WERI-Rb-1 (cell line): ENCODE measurements at regions not wholly inside any gene's neighbourhood (a gene's known extent, or its start where the extent isn't known, plus 50 kb on each side); places are given as distances from the start of the nearest gene placed in this dataset.

Experiments
- DNase-seq: peaks from one replicate; pipeline ENCODE4 v3.0.0-alpha.2; 2020
- H3K27ac ChIP-seq: fragments of 250-450 bp; sonication (Bioruptor Pico); 2 replicates; pipeline ENCODE4 v1.5.1; 2020; ENCODE audit warnings: mild to moderate bottlenecking, moderate library complexity
- H3K27me3 ChIP-seq: fragments of 250-450 bp; sonication (Bioruptor Pico); 2 replicates; pipeline ENCODE4 v1.5.1; 2021; ENCODE audit warnings: mild to moderate bottlenecking, low read depth, moderate library complexity; ENCODE audit not compliant: insufficient read depth, severe bottlenecking
- H3K36me3 ChIP-seq: fragments of 250-450 bp; sonication (Bioruptor Pico); 2 replicates; pipeline ENCODE4 v1.5.1; 2020; ENCODE audit warnings: mild to moderate bottlenecking, moderate library complexity
- H3K4me3 ChIP-seq: 2 replicates; pipeline ENCODE4 v1.5.1; 2011; ENCODE audit warnings: low read depth, mild to moderate bottlenecking, control low read depth, low read length
- H3K9me3 ChIP-seq: fragments of 250-450 bp; sonication (Bioruptor Pico); 2 replicates; pipeline ENCODE4 v1.5.1; 2021; ENCODE audit warnings: mild to moderate bottlenecking, moderate library complexity; ENCODE audit not compliant: severe bottlenecking
- CTCF ChIP-seq: IDR thresholded peaks from 2 replicates; pipeline ENCODE4 v1.5.1; 2011; ENCODE audit warnings: low read depth, mild to moderate bottlenecking, control low read depth, inconsistent platforms, low read length

GRCh38 chr2:204353823-204354222, 191.5 kb upstream of the PARD3B start:
- no peaks in the 10 kb centered on the region for H3K27me3 ChIP-seq
- H3K4me3 ChIP-seq, result no peak overlapping the region
- H3K9me3 ChIP-seq, result no peaks in the 10 kb centered on the region
- TF ChIP-seq CTCF, result no peak
- no peak overlapping the region for H3K27ac ChIP-seq
- no peak for DNase-seq
- H3K36me3 ChIP-seq, result no peaks in the 10 kb centered on the region

DNA sequence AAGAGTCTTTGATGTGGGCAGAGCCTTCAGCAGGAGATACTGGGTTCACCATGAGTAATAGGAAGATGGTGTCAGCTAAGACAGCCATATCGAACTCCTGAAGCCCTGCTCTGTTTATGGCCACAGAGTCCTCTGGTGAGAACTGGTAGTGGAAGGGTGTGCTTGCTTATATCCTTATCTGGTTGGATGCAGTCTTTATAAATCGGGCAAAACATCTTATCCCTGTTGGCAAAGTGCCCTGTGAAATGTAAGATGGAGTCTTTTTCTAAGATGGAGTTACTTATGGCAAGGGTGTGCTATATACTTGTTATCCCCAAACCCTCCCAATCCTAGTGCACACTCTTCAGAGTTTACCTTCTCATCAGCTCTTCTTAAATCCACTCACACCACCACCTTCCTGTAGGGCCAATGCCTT, 190.8 kb upstream of the PARD3B start:
- Histone ChIP-seq H3K4me3 (no peak overlapping the region), H3K27ac (no peak overlapping the region), H3K27me3 (no peaks in the 10 kb centered on the region), H3K9me3 (no peaks in the 10 kb centered on the region), H3K36me3 (no peaks in the 10 kb centered on the region)
- TF ChIP-seq CTCF, result no peak
- DNase-seq, result no peak

DNA sequence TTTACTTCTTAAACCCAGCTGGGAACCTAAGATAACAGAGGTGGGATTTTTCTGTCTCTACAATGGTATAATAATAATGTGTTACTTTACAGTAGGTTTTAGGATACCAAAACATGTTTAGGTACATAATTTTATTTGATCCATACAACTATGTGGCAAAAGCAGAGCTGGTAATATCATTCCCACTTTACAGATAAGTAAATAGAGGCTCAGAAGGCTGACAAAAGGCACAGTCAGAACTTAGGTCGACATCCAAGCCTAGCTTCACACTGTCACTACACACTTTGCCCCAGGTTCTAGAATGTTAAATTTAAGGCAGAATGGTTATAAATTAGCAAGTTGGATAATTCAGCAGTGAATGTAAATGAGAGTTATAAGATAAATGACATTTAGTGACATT, 189.6 kb upstream of the PARD3B start:
- H3K27ac ChIP-seq, result no peak overlapping the region
- TF ChIP-seq CTCF, result no peak
- DNase-seq, result no peak
- no peaks in the 10 kb centered on the region for H3K36me3 ChIP-seq
- no peaks in the 10 kb centered on the region for H3K9me3 ChIP-seq
- no peaks in the 10 kb centered on the region for H3K27me3 ChIP-seq
- no peak overlapping the region for H3K4me3 ChIP-seq

DNA sequence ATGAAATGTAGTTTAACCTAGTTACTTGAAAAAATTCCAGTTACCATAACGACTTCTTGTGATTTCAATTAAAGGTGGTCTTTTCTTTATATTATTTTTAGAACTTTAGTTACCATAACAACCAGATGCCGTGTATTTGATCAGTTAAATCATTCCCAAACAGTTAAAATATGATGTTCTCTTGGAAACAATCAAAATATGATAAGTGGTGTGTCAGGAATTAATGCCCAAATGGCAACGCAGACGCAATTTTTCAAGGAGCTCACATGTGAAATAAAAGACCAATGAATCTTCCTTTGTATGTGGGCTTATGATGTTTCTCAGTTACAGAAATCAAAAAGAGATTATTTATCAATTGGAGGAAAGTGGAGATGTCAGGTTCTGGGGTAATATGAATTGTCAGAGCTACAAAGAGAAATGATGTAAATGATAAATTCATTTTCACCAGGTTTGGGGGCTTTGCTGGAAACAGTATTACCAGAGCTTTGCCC, 189.1 kb upstream of the PARD3B start:
- no peaks in the 10 kb centered on the region for H3K9me3 ChIP-seq
- H3K27me3 ChIP-seq, result no peaks in the 10 kb centered on the region
- no peaks in the 10 kb centered on the region for H3K36me3 ChIP-seq
- DNase-seq, result no peak
- TF ChIP-seq CTCF, result no peak
- H3K4me3 ChIP-seq, result no peak overlapping the region
- H3K27ac ChIP-seq, result no peak overlapping the region

DNA sequence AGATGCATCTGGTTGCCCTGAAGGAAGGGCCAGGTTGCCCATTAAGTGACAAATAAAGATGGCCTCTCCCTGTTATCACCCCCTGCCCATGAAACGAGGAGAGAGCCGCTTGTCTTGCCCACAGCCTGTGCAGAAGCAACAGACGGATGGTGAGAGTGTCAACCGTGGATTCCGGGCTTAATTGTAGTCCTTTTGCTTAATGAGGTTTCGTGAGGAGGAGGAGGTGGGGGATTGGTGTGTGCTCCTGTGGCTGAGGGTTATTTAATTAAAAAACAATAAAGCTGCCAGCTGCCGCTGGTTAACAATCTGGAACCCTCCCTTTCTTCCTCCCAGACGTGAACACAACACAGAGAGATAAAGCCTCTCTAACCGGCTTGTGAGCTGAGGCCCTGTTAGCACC, 188.0 kb upstream of the PARD3B start:
- DNase-seq, result peak; percentile 65
- Histone ChIP-seq H3K27ac (peak overlapping the region; percentile 50), H3K27me3 (no peaks in the 10 kb centered on the region), H3K4me3 (no peak overlapping the region), H3K36me3 (no peaks in the 10 kb centered on the region), H3K9me3 (no peaks in the 10 kb centered on the region)
- TF ChIP-seq CTCF, result no peak

DNA sequence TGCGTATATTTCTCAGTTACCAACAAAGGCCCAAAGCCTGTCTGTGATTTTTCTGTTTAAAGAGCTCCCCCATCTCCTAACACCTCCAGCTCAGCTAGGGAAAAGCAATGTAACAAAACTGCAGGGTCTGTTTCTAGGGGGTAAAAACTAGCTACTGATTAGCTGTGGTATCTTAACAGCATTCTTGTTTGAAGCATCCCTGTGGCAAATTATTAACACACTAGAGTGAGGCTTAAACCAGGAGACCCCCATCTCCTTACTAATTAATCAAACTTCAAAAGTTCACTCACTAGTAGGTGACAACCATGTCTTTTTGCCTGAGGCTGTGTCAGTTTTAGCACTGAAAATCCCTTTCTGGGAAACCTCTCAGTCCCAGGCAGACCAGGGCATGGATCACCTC, 186.2 kb upstream of the PARD3B start:
- Histone ChIP-seq H3K27ac (no peak overlapping the region), H3K4me3 (no peak overlapping the region), H3K36me3 (no peaks in the 10 kb centered on the region), H3K9me3 (no peaks in the 10 kb centered on the region), H3K27me3 (no peaks in the 10 kb centered on the region)
- DNase-seq, result no peak
- TF ChIP-seq CTCF, result no peak
